T47D (cell line): ENCODE measurements at regions not wholly inside any gene's neighbourhood (a gene's known extent, or its start where the extent isn't known, plus 50 kb on each side); places are given as distances from the start of the nearest gene placed in this dataset.
"Not testable (repeated sequence)": the region's sequence is repeated elsewhere in the genome, so short reads cannot be mapped to it uniquely, and the experiment has no call there.

ENCODE experiments used
- DNase-seq, 2 experiments: peaks; one replicate each; pipeline versions ENCODE4 v3.0.0 to v3.0.0-alpha.2; 2011 to 2012; ENCODE audit warnings: low read depth in 1 of 2, low spot score in 1 of 2
- JUND ChIP-seq: IDR thresholded peaks from 2 replicates; pipeline ENCODE4 v1.6.1; 2012; ENCODE audit warnings: low read depth
- in situ Hi-C: cut with HindIII; loops from 2 replicates; pipeline ENCODE4 v1.10.0; 2016; ENCODE audit warnings: low sequenced_read_pairs, low pct_unique_long_range_greater_than_20kb

DNA sequence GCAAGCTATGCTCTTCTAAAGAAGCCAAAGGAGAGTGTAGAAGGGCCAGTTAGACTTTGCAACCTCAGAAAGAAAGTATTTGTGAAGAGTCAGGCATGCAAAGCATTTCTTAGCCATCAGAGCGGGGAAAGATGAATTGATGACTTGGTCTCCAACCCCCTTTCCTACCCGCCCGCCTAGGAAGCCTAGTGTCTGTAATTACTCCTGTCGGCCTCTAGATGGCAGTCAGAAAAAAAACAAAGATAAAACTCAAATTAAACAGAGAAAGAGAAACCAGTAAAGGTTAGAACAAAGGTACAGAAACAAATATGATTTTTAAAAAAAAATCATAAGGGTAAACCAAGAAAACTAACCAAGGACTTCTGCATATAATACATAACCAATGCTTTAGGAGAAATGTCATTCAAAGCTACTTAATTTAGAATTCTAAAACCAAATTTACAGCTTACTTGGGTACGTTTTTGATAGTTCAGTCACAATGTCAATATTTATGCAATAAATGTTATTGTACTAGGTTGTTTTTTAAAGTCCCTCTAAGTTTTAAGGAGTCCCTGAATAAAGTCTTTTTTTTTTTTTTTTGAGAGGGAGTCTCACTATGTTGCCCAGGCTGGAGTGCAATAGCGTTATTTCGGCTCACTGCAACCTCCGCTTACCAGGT is 97.6 kb downstream of the LYZL1 start:
- in situ Hi-C loops, result no loop called here
- peak in 1 of 2 experiments; percentile 38 for DNase-seq
- no peak for TF ChIP-seq JUND

DNA sequence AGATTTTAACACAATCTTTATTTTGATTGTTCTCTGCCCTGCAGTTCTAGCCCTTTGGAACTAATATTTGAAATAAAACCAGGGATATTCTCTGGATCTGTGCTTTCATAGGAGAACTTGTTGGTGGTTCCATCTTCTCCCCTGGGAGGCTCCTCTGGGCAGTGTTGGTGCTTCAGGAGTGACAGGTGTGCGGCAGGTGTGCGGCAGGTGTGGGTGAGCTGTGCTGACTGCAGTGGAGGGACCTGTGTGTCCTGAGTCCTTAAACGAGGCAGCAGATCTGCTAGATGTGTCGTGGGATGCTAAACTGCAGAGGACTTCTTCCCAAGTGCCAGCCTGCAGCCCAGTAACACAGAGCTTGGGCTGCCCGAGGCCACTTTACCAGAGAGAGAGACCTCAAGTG is 98.4 kb downstream of the LYZL1 start:
- in situ Hi-C loops, result no loop called here
- DNase-seq, result no peak
- TF ChIP-seq JUND, result no peak

DNA sequence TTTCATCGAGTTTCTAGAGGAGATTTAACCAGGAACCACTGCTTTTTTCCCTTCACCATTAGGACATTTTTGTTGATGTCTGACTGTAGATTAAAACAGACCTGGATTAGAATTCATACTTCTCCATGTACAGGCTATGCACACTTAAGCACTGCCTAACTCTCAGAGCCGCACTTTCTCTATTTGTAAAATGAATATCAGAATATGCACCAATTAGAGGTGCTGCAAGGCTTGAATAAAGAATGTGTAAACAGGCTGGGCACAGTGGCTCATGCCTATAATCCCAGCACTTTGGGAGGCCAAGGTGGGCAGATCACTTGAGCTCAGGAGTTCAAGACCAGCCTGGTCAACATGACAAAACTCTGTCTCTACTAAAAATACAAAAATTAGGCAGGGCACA is 99.2 kb downstream of the LYZL1 start:
- in situ Hi-C loops, DNase-seq: not testable (repeated sequence)

DNA sequence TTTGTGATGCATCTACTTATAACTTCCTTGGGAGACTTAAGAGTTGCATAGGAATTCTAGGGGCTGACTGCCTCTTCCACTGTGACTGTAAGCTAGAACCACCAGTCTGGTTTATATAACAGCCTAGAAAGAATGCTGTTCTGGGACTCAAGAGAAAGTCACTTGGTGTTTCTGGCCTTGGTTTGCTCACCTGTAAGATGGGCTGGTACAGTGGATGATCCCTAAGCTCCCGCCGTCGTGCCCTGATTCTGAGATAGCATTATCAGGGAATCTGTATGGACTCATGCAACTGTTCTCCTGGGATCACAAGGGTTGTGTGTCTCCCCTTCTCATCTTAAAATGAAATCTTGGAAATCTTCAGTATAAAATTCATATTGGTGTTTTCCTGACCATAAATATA is 100.6 kb downstream of the LYZL1 start:
- in situ Hi-C loops, result no loop called here
- DNase-seq, result no peak
- no peak for TF ChIP-seq JUND

DNA sequence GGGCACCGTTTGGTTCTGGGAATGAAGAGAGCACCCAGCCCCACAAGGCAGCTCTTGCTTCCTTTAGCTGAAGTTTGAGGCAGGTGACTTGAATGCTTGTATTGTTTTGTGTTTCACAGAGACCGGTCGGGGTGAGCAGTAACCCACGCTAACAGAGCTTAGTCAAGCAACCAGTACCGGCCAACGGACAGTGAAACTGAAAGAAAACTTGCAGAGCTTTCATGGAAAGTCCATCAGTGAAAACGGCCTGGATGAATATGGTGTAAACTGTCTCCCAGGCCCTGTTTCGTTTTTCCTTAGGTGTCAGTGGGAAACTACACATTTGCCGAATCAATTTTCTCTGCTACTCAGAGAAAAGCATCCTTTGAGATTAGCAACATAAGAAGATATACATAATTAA is 101.1 kb downstream of the LYZL1 start:
- no peak for DNase-seq

DNA sequence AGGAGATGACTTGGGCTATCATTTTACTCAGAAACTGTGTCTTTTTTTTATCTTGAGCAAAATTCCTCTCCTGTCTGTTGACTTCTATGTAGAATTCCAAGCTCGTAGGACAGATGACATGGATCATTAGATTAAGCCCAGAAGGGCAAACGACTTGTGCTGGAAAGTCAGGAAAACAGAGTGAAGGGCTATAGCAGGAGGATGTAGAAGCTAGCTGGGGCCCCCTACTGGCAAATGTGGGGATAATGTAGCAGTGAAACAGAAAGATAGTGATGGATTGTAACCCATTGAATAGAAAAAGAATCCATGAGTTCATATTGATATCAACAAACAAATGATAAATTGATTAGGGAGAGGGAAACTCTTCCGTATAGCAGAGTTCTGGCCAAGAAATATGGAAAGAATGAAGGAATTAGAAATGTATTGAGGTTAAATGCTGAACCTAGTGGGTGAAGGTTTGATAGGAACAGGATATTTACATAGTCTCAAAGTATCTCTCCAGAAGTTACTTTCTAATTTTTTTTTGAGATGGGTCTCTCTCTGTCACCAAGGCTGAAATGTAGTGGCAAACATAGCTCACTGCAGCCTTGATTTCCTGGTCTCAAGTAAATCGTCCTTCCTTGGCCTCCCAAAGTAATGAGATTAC is 103.6 kb downstream of the LYZL1 start:
- DNase-seq, result peak in 1 of 2 experiments; percentile 53
- TF ChIP-seq JUND, result no peak
- in situ Hi-C loops, result no loop called here

More for the DNA sequence above, 101.1 kb downstream of the LYZL1 start:
- in situ Hi-C loops, result no loop called here
- TF ChIP-seq JUND, result no peak

DNA sequence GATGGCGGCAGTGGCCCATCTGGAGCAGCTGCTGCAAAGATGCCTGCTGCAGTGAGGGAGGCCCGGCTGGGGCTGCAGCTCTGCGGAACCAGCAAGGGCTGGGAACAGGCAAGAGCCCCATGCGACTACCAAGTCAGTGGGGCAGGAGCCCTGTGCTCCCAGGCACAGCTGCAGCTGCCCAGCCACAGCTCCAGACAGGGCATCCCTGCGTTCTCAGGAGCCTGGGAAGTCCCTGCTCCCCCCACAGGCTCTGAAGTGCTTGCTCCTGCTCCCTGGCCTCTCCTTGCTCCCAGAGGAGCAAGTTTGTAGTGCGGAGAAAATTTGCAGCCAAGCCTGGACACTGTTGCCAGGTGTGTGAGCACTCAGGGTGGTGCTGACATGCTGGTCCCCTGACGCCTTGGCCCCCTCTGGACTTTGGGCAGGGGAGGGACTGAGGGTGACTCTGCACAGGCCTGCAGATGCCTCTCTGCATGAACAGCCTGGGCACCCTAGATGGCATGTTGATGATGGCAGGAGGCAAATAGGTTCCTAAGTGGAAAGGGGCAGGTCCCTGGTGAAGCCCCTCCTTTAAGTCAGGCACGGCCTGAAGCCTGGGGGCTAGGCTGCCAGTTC is 105.6 kb downstream of the LYZL1 start:
- DNase-seq, result no peak
- TF ChIP-seq JUND, result no peak
- in situ Hi-C loops, result no loop called here

DNA sequence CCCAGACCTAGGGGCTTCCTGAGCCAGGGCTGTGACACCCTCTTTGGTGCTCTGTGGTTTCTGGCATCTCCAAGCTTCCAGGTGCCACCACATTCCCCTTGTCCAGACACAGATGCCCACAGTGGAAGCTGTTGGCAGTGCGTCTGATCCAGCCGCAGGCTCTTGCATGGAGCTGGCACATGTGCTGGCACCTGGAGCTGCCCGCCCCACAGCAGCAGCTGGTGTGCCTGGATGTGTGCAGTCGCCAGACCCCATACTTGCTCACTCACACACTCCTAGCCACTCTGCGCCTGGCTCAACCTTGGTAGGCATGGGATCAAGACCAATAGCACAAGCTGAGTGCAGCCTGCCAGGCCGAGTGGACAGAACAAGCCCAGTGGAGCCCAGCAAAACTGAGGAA is 106.5 kb downstream of the LYZL1 start:
- no peak for TF ChIP-seq JUND
- in situ Hi-C loops, result no loop called here

DNA sequence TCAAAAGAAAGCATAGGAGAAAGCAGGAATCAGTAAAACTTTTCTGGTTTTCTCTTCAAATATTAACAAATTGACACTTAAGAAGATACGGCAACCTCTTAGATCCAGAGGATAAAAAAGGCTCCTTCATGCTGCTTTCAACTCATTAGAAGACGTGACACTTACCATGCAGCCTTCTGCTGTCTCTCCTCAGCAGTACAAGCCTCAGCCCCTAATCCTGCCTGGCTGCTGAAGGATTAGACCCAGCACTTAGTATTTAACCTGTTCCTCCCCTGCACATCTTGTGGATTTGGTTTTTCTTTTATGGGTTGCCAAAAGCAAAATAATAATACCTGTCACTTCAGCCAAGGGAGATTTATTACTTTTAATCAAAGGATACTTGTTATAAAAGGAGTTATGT is 108.4 kb downstream of the LYZL1 start:
- no peak for DNase-seq
- in situ Hi-C loops, result no loop called here
- no peak for TF ChIP-seq JUND

More for the DNA sequence above, 106.5 kb downstream of the LYZL1 start:
- no peak for DNase-seq

DNA sequence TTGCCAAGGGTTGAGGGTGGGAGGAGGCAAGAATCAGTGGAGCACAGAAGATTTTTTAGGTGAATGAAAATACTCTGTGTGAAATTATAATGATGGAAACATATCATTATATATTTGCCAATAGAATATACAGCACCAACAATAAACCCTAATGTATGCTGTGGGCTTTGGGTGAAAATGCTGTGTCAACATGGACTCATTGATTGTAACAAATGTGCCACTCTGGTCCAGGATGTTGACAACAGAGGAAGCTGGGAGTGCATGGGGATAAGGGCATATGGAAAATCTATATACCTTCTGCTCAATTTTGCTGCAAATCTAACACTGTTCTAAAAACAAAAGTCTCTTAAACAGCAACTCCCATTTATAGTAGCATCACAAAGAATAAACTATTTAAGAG is 114.3 kb downstream of the LYZL1 start:
- in situ Hi-C loops, result no loop called here
- no peak for TF ChIP-seq JUND
- no peak for DNase-seq

DNA sequence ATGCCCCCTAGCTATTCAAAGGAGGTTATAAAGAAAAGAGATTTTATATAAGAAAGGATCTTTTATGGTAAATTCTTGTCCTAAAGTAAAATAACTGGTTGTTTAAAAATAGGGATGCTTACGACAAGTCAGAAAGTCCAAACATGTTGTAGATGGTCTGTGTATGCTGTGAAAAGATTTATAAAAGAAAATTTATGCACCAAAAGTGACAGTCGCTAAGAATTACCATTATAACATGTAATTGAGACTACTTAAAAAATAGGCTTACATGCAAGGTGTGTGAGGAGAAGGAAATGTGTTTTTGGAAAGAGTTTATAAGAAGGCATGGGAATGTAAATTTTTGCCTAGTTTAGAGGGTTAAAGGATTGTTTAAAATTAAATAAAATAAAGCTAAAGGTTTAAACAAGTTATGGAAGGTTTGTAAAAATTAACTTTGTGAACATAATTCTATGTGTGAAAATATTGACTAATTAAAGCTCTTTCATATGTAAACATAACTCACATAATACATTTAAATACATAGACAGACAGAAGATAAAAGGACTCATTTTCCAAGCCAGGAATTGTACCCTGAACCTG is 118.5 kb downstream of the LYZL1 start:
- in situ Hi-C loops, result no loop called here
- TF ChIP-seq JUND, result no peak
- DNase-seq, result peak in 1 of 2 experiments; percentile 2
